Stomach (tissue), 8 donors: ENCODE measurements at regions not wholly inside any gene's neighbourhood (a gene's known extent, or its start where the extent isn't known, plus 50 kb on each side); places are given as distances from the start of the nearest gene placed in this dataset.

Source experiments
- DNase-seq, 2 donors: peaks; one replicate each; pipeline versions ENCODE4 v3.0.0 to v3.0.0-alpha.2; 2013 to 2019
- H3K27ac ChIP-seq, 5 donors: fragments of 200-600 bp in 4 of 5; sonication (generic) in 4 of 5; one replicate each; pipeline ENCODE4 v1.5.1; 2013 to 2019; ENCODE audit warnings: mild to moderate bottlenecking in 1 of 5, moderate library complexity in 1 of 5
- H3K27me3 ChIP-seq, 3 donors: fragments of 200-600 bp; sonication (generic); one replicate each; pipeline ENCODE4 v1.5.1; 2017 to 2019; ENCODE audit warnings: mixed run types in 1 of 3
- H3K36me3 ChIP-seq, 4 donors: fragments of 200-600 bp; sonication (generic); 1 replicate in 3 of 4; 2 replicates in 1 of 4; pipeline ENCODE4 v1.5.1; 2016 to 2019
- H3K4me1 ChIP-seq, 4 donors: fragments of 200-600 bp; sonication (generic); one replicate each; pipeline ENCODE4 v1.5.1; 2016 to 2019
- H3K4me3 ChIP-seq, 4 donors: fragments of 200-600 bp; sonication (generic) in 3 of 4; one replicate each; pipeline ENCODE4 v1.5.1; 2016 to 2019; ENCODE audit warnings: mild to moderate bottlenecking in 1 of 4
- H3K9me3 ChIP-seq, 4 donors: fragments of 200-600 bp; sonication (generic); one replicate each; pipeline ENCODE4 v1.5.1; 2016 to 2019
- CTCF ChIP-seq, 7 experiments: fragments of 450-650 bp in 4 of 7; fragments of 200-600 bp in 3 of 7; sonication (generic) in 3 of 7; IDR thresholded peaks; one replicate each; pipeline ENCODE4 v1.5.1; 2016 to 2019; ENCODE audit warnings: antibody characterized with exemption in 7 of 7, control low read depth in 2 of 7, mild to moderate bottlenecking in 1 of 7
- EP300 ChIP-seq: sonication (generic); formaldehyde crosslinking; IDR thresholded peaks from one replicate; pipeline ENCODE4 v1.6.1; 2017; ENCODE audit warnings: antibody characterized with exemption
- POLR2A ChIP-seq, 4 donors: fragments of 450-650 bp; IDR thresholded peaks; one replicate each; pipeline ENCODE4 v1.6.1; 2016; ENCODE audit warnings: antibody characterized with exemption in 4 of 4, control low read depth in 2 of 4, mild to moderate bottlenecking in 1 of 4, moderate library complexity in 1 of 4
- POLR2AphosphoS5 ChIP-seq, 3 donors: sonication (generic); formaldehyde crosslinking; IDR thresholded peaks; one replicate each; pipeline ENCODE4 v1.6.1; 2016; ENCODE audit warnings: antibody characterized with exemption in 3 of 3
- WGBS, 5 donors: extraction: QIAGEN DNeasy Blood & Tissue Kit in 3 of 5; methylation state at CpG; one replicate each; pipeline versions ENCODE4 v1.1.5 to v1.1.7; 2013 to 2018; 5-methylcytosine and 5-hydroxymethylcytosine counted together
- intact Hi-C: fragments of 100-400 bp; cut with DNase I; formaldehyde crosslinking; loops from one replicate; pipeline ENCODE4 v1.15.1; 2023; ENCODE audit warnings: low total_unique reads
- donor health status: healthy with polysubstance abuse.
- donor health status: Bipolar disorder and iron deficiency.
- donor health status: healthy.

GRCh38 chr1:14031461-14031860 is 331.5 kb downstream of the PRDM2 start:
- Histone ChIP-seq H3K4me1 (no peaks in the 10 kb centered on the region), H3K9me3 (peaks cover 0 to 17% (median 17%) of the 10 kb centered on the region in 4 donors), H3K27me3 (peaks cover 0 to 14% (median 0%) of the 10 kb centered on the region in 3 donors), H3K36me3 (no peaks in the 10 kb centered on the region), H3K27ac (no peak overlapping the region), H3K4me3 (no peak overlapping the region)
- no peak for DNase-seq
- intact Hi-C loops, result no loop called here
- TF ChIP-seq EP300, result no peak
- TF ChIP-seq POLR2AphosphoS5 (IDR thresholded peaks at IDR 0.05), result no peak
- no peak for TF ChIP-seq CTCF (IDR thresholded peaks at IDR 0.05)
- no peak for TF ChIP-seq POLR2A (IDR thresholded peaks at IDR 0.05)
- WGBS, 5 donors, result 49 to 60% (median 50%) methylated on average over 3 of the region's 3 CpGs

GRCh38 chr1:14034506-14034905 is 334.5 kb downstream of the PRDM2 start:
- intact Hi-C loops, result no loop called here
- H3K27ac ChIP-seq, result no peak overlapping the region
- TF ChIP-seq POLR2A (IDR thresholded peaks at IDR 0.05), result no peak
- TF ChIP-seq EP300, result no peak
- no peak for TF ChIP-seq POLR2AphosphoS5 (IDR thresholded peaks at IDR 0.05)
- TF ChIP-seq CTCF (IDR thresholded peaks at IDR 0.05), result no peak
- H3K36me3 ChIP-seq, result no peaks in the 10 kb centered on the region
- no peak for DNase-seq
- no peaks in the 10 kb centered on the region for H3K27me3 ChIP-seq
- no peak overlapping the region for H3K4me3 ChIP-seq
- H3K4me1 ChIP-seq, result no peaks in the 10 kb centered on the region
- WGBS, 5 donors, result 74 to 84% (median 79%) methylated on average over 5 of the region's 5 CpGs
- peaks cover 0 to 16% (median 10%) of the 10 kb centered on the region in 4 donors for H3K9me3 ChIP-seq

- Histone ChIP-seq H3K4me3 (no peak overlapping the region), H3K9me3 (peaks cover 0 to 27% (median 25%) of the 10 kb centered on the region in 4 donors), H3K36me3 (no peaks in the 10 kb centered on the region), H3K27me3 (no peaks in the 10 kb centered on the region), H3K27ac (no peak overlapping the region), H3K4me1 (no peaks in the 10 kb centered on the region)
- TF ChIP-seq POLR2AphosphoS5 (IDR thresholded peaks at IDR 0.05) (no peak), EP300 (no peak), CTCF (IDR thresholded peaks at IDR 0.05) (no peak), POLR2A (IDR thresholded peaks at IDR 0.05) (no peak)
- DNase-seq, result peak in 1 of 2 donors; percentile 11
- 56 to 66% (median 64%) methylated on average over 6 of the region's 6 CpGs for WGBS, 5 donors
- intact Hi-C loops, result no loop called here
Measured at GRCh38 chr1:14037101-14037847, 337.3 kb downstream of the PRDM2 start.

GRCh38 chr1:14039582-14040430 is 339.8 kb downstream of the PRDM2 start:
- no peaks in the 10 kb centered on the region for H3K27me3 ChIP-seq
- no peak for TF ChIP-seq POLR2AphosphoS5 (IDR thresholded peaks at IDR 0.05)
- no peak for TF ChIP-seq EP300
- TF ChIP-seq POLR2A (IDR thresholded peaks at IDR 0.05), result no peak
- no peak for TF ChIP-seq CTCF (IDR thresholded peaks at IDR 0.05)
- WGBS, 5 donors, result 56 to 61% (median 60%) methylated on average over 11 of the region's 11 CpGs
- H3K27ac ChIP-seq, result no peak overlapping the region
- intact Hi-C loops, result no loop called here
- no peaks in the 10 kb centered on the region for H3K4me1 ChIP-seq
- H3K9me3 ChIP-seq, result peaks cover 0 to 21% (median 16%) of the 10 kb centered on the region in 4 donors
- no peak for DNase-seq
- H3K36me3 ChIP-seq, result no peaks in the 10 kb centered on the region
- no peak overlapping the region for H3K4me3 ChIP-seq
